ENCODE measurements at regions not wholly inside any gene's neighbourhood (a gene's known extent, or its start where the extent isn't known, plus 50 kb on each side); places are given as distances from the start of the nearest gene placed in this dataset.
"Not testable (repeated sequence)": the region's sequence is repeated elsewhere in the genome, so short reads cannot be mapped to it uniquely, and the experiment has no call there.

DNA sequence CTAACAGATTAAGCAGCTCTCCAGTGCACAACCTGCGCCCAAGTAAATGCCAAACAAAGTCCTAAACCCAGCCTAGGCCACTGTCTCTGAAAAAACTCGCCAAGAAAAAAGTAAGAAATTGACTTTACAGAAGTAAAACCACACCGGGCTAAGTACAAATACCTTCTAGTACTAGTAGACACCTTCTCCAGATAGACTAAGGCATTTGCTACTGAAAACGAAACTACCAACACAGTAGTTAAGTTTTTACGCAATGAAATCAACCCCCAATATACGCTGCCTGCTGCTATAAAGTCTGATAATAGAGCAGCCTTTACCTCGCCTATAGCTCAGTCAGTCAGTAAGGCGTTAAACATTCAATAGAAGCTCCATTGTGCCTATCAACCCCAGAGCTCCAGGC lies 132.2 kb upstream of the ROPN1B start:
- H3K9me3 ChIP-seq; H3K4me1 ChIP-seq; H3K27me3 ChIP-seq; H3K27ac ChIP-seq; intact Hi-C loops (cut with DNase I); DNase-seq; ATAC-seq; H3K36me3 ChIP-seq; H3K4me3 ChIP-seq: not testable (repeated sequence)
- WGBS, 4 donors: 81 to 92% (median 83%) methylated on average over 8 of the region's 8 CpGs

DNA sequence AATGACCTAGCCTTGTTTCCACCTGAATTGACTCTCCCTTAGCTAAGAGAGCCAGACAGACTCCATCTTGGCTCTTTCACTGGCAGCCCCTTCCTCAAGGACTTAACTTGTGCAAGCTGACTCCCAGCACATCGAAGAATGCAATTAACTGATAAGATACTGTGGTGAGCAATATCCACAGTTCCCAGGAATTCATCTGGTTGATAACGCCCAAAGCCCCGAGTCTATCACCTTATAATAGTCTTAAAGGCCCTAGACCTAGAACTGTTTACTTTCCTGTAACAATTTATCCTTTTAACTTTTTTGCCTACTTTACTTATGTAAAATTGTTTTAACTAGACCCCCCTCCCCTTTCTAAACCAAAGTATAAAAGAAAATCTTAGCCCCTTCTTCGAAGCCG lies 130.1 kb upstream of the ROPN1B start:
- H3K4me1 ChIP-seq; ATAC-seq; DNase-seq; H3K36me3 ChIP-seq; H3K27me3 ChIP-seq; H3K9me3 ChIP-seq; H3K4me3 ChIP-seq; intact Hi-C loops (cut with DNase I); H3K27ac ChIP-seq: not testable (repeated sequence)
- WGBS, 4 donors: 55 to 64% (median 60%) methylated on average over 5 of the region's 5 CpGs

DNA sequence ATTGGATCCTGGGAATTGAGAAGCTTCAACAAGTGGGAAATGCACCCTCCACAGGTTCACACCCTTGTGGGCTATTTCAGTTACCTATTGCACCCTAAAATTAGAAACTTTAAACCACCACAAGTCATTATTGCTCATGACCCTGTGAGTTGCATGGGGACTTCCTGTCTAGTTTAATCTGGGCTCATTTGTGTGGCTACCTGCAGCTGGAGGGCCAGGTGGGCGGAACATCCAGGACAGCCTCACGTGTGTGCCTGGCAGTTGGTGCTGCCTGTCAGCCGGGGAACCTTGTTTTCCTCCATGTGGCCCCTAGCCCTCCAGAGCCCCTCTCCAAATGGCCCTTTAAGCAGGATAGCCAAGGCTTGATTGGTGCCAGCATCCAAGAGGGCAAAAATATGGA lies 128.5 kb upstream of the ROPN1B start:
- H3K4me1 ChIP-seq; H3K36me3 ChIP-seq; ATAC-seq; intact Hi-C loops (cut with DNase I); H3K9me3 ChIP-seq; H3K4me3 ChIP-seq; H3K27me3 ChIP-seq; H3K27ac ChIP-seq; DNase-seq: not testable (repeated sequence)
- WGBS, 4 donors: 93 to 100% (median 95%) methylated on average over 3 of the region's 3 CpGs

DNA sequence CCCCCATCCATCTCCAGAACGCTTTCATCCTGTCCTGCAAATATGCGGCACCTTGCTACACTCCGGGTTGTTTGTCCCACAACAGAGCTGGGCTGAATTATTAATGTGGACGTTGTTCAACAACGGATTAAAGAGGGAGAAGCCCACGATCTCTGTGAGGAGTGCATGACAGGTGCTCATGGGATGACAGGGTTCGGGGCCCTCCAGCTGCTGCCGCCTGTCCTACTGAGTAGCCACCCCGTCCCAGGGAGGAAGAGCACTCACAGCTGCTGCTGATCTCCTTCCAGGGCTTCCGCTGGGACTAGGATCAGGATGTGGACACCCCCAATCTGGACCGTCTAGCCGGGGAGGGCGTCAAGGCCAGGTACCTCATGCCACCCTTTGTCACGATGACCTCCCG lies 121.0 kb upstream of the ROPN1B start:
- intact Hi-C loops (cut with DNase I); H3K27me3 ChIP-seq; H3K36me3 ChIP-seq; H3K4me1 ChIP-seq; DNase-seq; H3K27ac ChIP-seq; ATAC-seq; H3K4me3 ChIP-seq: not testable (repeated sequence)
- H3K9me3 ChIP-seq: peaks cover 0 to 11% (median 3%) of the 10 kb centered on the region in 12 donors
- 89 to 94% (median 91%) methylated on average over 10 to 15 of the region's 15 CpGs for WGBS, 4 donors

DNA sequence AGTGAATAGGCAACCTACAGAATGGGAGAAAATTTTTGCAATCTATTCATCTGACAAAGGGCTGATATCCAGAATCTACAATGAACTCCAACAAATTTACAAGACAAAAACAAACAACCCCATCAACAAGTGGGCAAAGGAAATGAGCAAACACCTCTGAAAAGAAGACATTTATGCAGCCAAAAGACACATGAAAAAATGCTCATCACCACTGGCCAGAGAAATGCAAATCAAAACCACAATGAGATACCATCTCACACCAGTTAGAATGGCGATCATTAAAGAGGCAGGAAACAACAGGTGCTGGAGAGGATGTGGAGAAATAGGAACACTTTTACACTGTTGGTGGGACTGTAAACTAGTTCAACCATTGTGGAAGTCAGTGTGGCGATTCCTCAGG lies 114.0 kb upstream of the ROPN1B start:
- WGBS, 4 donors: 58 to 77% (median 75%) methylated on average over 1 to 2 of the region's 2 CpGs
- H3K27me3 ChIP-seq; intact Hi-C loops (cut with DNase I); H3K4me1 ChIP-seq; H3K9me3 ChIP-seq; DNase-seq; H3K36me3 ChIP-seq; ATAC-seq; H3K27ac ChIP-seq; H3K4me3 ChIP-seq: not testable (repeated sequence)

DNA sequence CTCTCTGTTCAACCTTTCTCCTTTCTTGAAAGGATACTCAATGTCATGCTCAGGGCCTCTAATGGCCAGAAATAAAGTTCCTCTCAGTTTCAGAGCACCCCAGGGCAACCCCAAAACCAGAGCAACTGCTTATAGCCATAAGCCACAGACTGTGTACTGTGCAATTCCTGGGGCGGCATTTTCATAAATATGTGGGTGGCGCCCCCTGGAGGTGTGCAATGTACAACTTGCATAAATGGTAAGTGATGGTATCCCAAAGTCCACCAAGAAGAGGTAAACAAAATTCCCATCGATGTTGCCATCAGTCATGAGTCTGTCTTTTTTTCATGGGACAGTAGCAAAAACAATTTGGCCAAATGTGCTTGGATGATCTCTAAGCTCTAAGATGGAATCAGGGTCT lies 108.4 kb upstream of the ROPN1B start:
- H3K9me3 ChIP-seq; H3K4me3 ChIP-seq; ATAC-seq; H3K36me3 ChIP-seq; H3K27ac ChIP-seq; H3K27me3 ChIP-seq; intact Hi-C loops (cut with DNase I); DNase-seq; H3K4me1 ChIP-seq: not testable (repeated sequence)
- 85 to 91% (median 86%) methylated on average over 3 of the region's 3 CpGs for WGBS, 4 donors
- TF ChIP-seq, protein P1, sequence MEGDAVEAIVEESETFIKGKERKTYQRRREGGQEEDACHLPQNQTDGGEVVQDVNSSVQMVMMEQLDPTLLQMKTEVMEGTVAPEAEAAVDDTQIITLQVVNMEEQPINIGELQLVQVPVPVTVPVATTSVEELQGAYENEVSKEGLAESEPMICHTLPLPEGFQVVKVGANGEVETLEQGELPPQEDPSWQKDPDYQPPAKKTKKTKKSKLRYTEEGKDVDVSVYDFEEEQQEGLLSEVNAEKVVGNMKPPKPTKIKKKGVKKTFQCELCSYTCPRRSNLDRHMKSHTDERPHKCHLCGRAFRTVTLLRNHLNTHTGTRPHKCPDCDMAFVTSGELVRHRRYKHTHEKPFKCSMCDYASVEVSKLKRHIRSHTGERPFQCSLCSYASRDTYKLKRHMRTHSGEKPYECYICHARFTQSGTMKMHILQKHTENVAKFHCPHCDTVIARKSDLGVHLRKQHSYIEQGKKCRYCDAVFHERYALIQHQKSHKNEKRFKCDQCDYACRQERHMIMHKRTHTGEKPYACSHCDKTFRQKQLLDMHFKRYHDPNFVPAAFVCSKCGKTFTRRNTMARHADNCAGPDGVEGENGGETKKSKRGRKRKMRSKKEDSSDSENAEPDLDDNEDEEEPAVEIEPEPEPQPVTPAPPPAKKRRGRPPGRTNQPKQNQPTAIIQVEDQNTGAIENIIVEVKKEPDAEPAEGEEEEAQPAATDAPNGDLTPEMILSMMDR (IDR thresholded peaks at IDR 0.05): peak in 1 of 12 donors; percentile 15

DNA sequence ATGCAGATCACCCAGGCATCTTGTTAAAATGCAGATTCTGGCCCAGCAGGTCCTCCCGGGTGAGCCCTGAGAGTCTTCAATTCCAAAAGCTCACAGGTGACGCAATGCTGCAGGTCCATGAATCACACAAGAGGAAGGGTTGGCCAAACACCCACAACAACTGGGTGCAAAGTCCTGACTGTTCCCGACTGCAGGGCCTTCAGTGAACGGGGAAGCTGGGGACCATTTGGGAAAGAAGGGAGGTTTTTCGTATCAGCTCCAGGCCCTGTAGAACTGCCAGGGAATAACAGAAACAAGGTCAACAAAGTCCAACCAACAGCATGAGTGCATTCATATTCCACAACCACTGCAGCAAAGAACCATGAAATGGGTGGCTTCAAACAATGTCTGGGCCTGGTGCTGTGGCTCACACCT lies 106.1 kb upstream of the ROPN1B start:
- 66 to 81% (median 72%) methylated on average over 4 to 5 of the region's 5 CpGs for WGBS, 4 donors
- H3K9me3 ChIP-seq; H3K36me3 ChIP-seq; H3K27me3 ChIP-seq; intact Hi-C loops (cut with DNase I); H3K4me1 ChIP-seq; ATAC-seq; H3K27ac ChIP-seq; DNase-seq; H3K4me3 ChIP-seq: not testable (repeated sequence)

DNA sequence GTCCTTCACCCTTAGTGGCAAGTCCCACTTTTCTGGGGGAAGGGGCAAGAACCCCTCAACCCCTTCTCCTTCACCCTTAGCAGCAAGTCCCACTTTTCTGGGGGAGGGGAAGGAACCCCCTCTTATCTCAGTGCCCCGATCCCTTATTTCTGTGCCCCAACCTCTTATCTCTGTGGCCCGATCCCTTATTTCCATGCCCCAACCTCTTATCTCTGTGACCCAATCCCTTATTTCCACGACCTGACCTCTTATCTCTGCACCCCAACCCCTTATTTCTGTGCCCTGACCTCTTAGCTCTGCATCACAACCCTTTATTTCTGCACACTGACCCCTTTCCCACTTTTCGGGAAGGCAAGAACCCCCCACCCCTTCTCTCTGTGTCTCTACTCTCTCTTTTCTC lies 104.4 kb upstream of the ROPN1B start:
- H3K9me3 ChIP-seq; H3K36me3 ChIP-seq; intact Hi-C loops (cut with DNase I); H3K27me3 ChIP-seq; ATAC-seq; H3K4me1 ChIP-seq; DNase-seq; H3K27ac ChIP-seq; H3K4me3 ChIP-seq: not testable (repeated sequence)
- 73 to 78% (median 76%) methylated on average over 4 of the region's 4 CpGs for WGBS, 4 donors

DNA sequence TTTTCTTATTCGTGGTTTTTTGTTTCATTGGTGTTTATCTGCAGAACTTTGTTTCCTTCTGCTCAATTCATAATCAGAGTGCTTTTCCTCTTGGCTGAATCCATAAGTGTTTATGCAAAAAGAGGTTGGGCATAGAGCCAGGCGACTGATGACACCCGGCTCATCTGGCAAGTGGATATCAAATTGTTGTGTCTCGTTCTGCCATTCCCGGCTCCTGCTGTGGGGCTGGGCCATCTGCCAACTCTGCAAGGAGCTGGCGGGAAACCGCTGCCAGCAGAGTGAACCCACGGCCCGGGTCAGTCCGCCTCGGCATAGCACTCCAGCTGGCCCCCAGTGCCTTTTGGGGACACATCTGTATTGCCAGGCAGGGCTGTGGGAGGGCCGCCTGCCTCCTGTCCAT lies 83.0 kb upstream of the ROPN1B start:
- H3K36me3 ChIP-seq; ATAC-seq; H3K27me3 ChIP-seq; intact Hi-C loops (cut with DNase I): not testable (repeated sequence)
- Histone ChIP-seq H3K27ac (peak overlapping the region in 1 of 12 donors; percentile 9), H3K9me3 (peaks cover 0 to 14% (median 2%) of the 10 kb centered on the region in 12 donors), H3K4me3 (peak overlapping the region in 2 of 12 donors; percentile 2 to 8), H3K4me1 (peaks cover 0 to 13% (median 0%) of the 10 kb centered on the region in 12 donors)
- peak; percentile 68 to 86 (median 80) for DNase-seq
- 9 to 26% (median 14%) methylated on average over 4 to 12 of the region's 12 CpGs for WGBS, 4 donors

DNA sequence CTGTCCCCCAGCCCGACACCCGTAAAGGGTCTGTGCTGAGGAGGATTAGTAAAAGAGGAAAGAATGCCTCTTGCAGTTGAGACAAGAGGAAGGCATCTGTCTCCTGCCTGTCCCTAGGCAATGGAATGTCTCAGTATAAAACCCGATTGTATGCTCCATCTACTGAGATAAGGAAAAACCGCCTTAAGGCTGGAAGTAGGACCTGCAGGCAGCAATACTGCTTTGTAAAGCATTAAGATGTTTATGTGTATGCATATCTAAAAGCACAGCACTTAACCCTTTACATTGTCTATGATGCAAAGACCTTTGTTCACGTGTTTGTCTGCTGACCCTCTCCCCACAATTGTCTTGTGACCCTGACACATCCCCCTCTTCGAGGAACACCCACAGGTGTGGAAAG lies 69.8 kb upstream of the ROPN1B start:
- H3K27me3 ChIP-seq; H3K27ac ChIP-seq; H3K9me3 ChIP-seq; H3K4me1 ChIP-seq; intact Hi-C loops (cut with DNase I); ATAC-seq; H3K4me3 ChIP-seq; DNase-seq; H3K36me3 ChIP-seq: not testable (repeated sequence)
- WGBS, 4 donors: 75 to 88% (median 81%) methylated on average over 6 of the region's 6 CpGs

DNA sequence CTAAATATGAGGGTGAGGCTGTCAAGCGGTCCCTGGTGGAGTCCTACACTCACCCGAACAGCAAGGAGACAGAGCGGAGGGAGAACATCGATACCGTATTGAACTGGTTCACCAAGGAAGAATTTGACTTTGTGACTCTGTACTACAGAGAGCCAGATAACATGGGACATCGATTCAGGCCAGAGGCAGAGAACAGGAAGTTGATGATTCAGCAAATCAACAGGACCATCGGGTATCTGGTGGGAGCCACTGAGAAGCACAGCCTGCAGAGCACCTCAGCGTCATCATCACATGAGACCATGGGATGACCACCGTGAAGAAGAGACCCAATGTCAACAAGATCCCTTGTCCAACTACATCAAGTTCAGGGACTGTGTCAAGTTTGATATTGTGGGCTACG lies 67.5 kb upstream of the ROPN1B start:
- ATAC-seq; H3K27me3 ChIP-seq; H3K27ac ChIP-seq; H3K4me3 ChIP-seq; H3K4me1 ChIP-seq; H3K36me3 ChIP-seq; DNase-seq; H3K9me3 ChIP-seq; intact Hi-C loops (cut with DNase I): not testable (repeated sequence)
- 78 to 90% (median 86%) methylated on average over 8 to 10 of the region's 10 CpGs for WGBS, 4 donors

All from heart left ventricle (tissue), 16 donors.